ENCODE measurements at regions not wholly inside any gene's neighbourhood (a gene's known extent, or its start where the extent isn't known, plus 50 kb on each side); places are given as distances from the start of the nearest gene placed in this dataset.
"Not testable (repeated sequence)": the region's sequence is repeated elsewhere in the genome, so short reads cannot be mapped to it uniquely, and the experiment has no call there.

DNA sequence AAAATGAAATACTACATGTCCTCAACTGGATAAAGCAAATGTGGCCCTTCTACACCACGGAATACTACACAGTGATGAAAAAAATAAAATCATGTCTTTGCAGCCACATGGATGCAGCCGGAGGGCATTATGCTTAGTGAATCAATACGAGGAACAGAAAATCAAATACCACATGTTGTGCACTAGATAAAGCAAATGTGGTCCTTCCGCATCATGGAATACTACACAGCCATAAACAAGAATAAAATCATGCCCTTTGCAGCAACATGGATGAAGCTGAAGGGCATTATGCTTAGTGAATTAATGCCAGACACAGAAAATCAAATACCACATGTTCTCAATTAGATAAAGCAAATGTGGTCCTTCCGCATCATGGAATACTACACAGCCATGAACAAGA lies 204.4 kb downstream of the GOLGA6L6 start:
- ATAC-seq; DNase-seq (ENCODE audit: missing footprints); intact Hi-C loops (cut with DNase I): not testable (repeated sequence)

DNA sequence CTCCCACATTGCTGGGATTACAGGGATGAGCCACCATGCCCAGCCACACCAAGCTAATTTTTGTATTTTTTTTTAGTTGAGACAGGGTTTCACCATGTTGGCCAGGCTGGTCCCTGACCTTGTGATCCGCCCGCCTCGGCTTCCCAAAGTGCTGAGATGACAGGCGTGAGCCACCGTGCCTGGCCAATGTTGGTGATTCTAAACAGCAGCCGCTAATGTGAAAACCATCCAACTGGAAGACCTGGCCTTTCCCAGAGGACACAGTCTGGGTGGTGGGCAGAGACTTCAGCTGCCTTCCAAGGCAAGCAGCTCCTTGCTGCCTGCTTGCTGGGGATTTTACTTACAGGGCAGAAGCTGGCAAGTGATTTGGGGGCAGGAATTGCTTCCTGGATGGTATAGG lies 207.1 kb downstream of the GOLGA6L6 start:
- intact Hi-C loops (cut with DNase I); ATAC-seq: not testable (repeated sequence)
- peak; percentile 58 for DNase-seq (ENCODE audit: missing footprints)

DNA sequence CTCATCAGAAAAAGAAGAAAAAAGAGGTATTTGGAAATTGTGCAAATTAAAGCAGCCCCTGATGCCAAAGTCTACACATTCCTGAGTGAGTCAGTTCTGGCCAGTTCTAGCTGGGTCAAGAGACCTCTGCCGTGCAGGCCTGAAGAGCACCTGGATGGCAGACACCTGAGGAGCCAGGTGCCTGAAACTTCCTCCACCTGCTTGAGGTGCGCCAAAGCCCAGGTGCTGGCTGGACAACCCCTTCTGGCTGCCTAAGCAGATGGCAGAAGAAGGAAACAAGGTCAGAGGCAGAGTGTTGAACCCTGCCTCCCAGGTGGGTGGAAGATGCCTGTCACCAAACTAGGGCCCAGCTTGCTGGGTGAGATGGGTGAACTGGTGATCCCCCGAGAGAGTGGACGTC lies 215.8 kb downstream of the GOLGA6L6 start:
- intact Hi-C loops (cut with DNase I); DNase-seq (ENCODE audit: missing footprints); ATAC-seq: not testable (repeated sequence)

- DNase-seq (ENCODE audit: missing footprints); ATAC-seq; intact Hi-C loops (cut with DNase I): not testable (repeated sequence)
Observed at GRCh38 chr15:20317132-20317531, 224.5 kb downstream of the GOLGA6L6 start.

- intact Hi-C loops (cut with DNase I); ATAC-seq; DNase-seq (ENCODE audit: missing footprints): not testable (repeated sequence)
Observed at GRCh38 chr15:20311014-20311680, 230.5 kb downstream of the GOLGA6L6 start.

- ATAC-seq (no peak), DNase-seq (ENCODE audit: missing footprints) (no peak)
- intact Hi-C loops (cut with DNase I) = no loop called here
Observed at GRCh38 chr15:20310603-20311002, 231.0 kb downstream of the GOLGA6L6 start.

DNA sequence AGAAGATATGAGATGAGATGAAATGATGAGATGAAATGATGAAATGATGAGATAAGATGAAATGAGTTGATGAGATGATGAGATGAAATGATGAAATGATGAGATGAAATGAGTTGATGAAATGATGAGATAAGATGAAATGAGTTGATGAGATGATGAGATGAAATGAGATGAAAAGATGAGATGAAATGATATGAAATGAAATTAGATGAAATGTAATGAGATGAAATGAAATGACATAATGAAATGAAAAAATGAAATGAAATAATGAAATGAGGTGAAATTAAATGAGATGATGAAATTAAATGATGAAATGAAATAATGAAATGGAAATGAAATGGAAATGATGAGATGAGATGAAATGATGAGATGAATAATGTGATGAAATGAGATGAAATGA lies 231.6 kb downstream of the GOLGA6L6 start:
- ATAC-seq; intact Hi-C loops (cut with DNase I); DNase-seq (ENCODE audit: missing footprints): not testable (repeated sequence)

GRCh38 chr15:20309395-20309794 lies 232.2 kb downstream of the GOLGA6L6 start:
- intact Hi-C loops (cut with DNase I) = not testable (repeated sequence)

DNA sequence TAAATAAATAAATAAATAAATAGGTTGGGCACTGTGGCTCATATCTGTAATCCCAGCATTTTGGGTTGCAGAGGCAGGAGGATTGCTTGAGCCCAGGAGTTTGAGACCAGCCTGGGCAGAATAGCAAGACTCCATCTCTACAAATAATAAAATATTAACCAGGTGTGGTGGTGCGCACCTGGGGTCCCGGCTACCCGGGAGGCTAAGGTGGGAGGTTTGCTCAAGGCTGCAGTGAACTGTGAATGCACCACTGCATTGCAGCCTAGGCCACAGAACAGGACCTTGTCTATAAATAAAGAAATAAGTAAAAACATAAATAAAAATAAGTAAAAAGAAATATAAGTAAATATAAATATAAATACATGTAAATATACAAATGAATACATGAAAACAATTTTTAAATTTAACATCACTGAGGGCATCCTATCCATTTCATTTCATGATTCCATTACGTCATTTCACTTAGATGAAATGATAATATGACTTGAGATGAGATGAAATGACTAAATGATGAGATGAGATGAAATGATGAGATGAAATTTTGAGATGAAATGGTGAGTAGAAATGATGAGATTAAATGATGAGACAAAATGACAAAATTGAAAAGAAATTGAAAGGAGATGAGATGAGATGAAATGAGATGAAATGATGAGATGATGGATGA lies 233.4 kb downstream of the GOLGA6L6 start:
- ATAC-seq; intact Hi-C loops (cut with DNase I); DNase-seq (ENCODE audit: missing footprints): not testable (repeated sequence)

More at GRCh38 chr15:20309395-20309794, 232.2 kb downstream of the GOLGA6L6 start:
- DNase-seq (ENCODE audit: missing footprints); ATAC-seq: not testable (repeated sequence)

- ATAC-seq; intact Hi-C loops (cut with DNase I); DNase-seq (ENCODE audit: missing footprints): not testable (repeated sequence)
Observed at GRCh38 chr15:20307137-20307536, 234.5 kb downstream of the GOLGA6L6 start.

GRCh38 chr15:20306497-20307106 lies 235.0 kb downstream of the GOLGA6L6 start:
- ATAC-seq; intact Hi-C loops (cut with DNase I): not testable (repeated sequence)
- peak; percentile 71 for DNase-seq (ENCODE audit: missing footprints)

DNA sequence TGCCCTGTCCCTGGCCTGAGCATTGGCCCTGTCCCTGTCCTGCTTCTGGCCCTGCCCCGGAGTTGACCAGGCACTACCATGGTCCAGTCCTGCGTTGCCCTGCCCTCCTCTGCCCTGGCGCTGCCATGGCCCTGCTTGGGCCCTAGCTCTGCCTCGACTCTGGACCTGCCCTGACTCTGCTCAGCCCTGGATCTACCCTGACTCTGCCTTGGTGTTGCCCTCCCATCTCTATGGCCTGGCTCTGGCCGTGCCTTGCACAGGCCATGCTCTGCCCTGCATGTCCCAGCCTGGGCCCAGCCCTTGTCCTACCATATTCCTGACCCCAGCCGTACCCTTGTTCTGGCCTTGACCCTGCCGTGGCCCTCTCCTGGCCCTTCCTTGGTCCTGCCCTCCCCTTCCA lies 235.7 kb downstream of the GOLGA6L6 start:
- ATAC-seq; intact Hi-C loops (cut with DNase I); DNase-seq (ENCODE audit: missing footprints): not testable (repeated sequence)

GRCh38 chr15:20305015-20305465 lies 236.6 kb downstream of the GOLGA6L6 start:
- intact Hi-C loops (cut with DNase I); DNase-seq (ENCODE audit: missing footprints): not testable (repeated sequence)

GRCh38 chr15:20304282-20305014 lies 237.2 kb downstream of the GOLGA6L6 start:
- peak; percentile 74 for DNase-seq (ENCODE audit: missing footprints)
- intact Hi-C loops (cut with DNase I); ATAC-seq: not testable (repeated sequence)

More at GRCh38 chr15:20305015-20305465, 236.6 kb downstream of the GOLGA6L6 start:
- not testable (repeated sequence) for ATAC-seq

DNA sequence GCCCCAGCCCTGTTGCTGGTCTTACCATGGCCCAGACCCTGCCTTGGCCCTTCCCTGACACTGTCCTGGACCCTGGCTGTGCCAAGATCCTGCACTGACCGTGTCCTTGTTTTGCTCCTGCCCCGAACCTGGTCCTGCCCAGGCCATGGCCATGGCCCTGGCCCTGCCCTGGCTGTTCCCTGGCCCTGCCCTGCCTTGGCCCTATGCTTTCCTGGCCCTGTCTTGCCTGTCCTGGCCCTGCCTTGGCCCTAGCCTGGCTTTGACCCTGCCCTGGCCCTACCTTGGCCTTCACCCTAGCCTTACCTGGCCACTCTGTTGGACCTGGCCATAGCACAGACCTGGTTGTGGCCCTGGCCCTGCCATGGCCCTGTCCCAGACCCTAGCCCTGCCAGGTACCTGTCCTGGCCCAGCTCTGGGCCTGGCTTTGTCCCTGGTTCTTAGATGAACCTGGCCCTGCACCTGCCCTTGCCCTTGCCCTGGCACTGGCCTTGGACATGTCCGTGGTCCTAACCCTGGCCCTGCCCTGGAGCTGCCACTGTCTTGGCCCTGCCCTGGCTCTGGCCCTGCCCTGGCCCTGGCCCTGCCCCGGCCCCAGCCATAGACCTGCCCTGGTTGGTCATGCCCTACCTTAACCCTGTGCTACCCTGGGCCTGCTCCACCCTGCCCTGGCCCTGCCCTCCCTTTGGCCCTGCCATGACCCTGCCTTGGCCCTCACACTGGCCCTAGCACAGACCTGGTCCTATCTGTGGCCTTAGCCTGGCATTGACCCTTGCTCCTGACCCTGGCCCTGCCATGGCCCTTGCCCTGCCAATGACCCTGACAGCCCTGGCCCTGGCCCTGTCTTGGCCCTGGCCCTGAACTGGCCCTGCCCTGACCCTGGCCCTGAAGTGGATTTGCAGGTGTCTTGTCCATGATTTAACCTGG lies 238.1 kb downstream of the GOLGA6L6 start:
- intact Hi-C loops (cut with DNase I); ATAC-seq; DNase-seq (ENCODE audit: missing footprints): not testable (repeated sequence)

GRCh38 chr15:20302141-20303069 lies 239.2 kb downstream of the GOLGA6L6 start:
- ATAC-seq; intact Hi-C loops (cut with DNase I): not testable (repeated sequence)

More at GRCh38 chr15:20302141-20303069, 239.2 kb downstream of the GOLGA6L6 start:
- not testable (repeated sequence) for DNase-seq (ENCODE audit: missing footprints)
